HG02763 (cell line): ENCODE measurements at regions not wholly inside any gene's neighbourhood (a gene's known extent, or its start where the extent isn't known, plus 50 kb on each side); places are given as distances from the start of the nearest gene placed in this dataset.
"Not testable (repeated sequence)": the region's sequence is repeated elsewhere in the genome, so short reads cannot be mapped to it uniquely, and the experiment has no call there.

Source experiments
- ATAC-seq: cut with Tn5 transposase; IDR thresholded peaks from one replicate; pipeline ENCODE4 v1.9.1; 2021; ENCODE audit warnings: mild to moderate bottlenecking, moderate library complexity; ENCODE audit not compliant: unreplicated experiment

- ATAC-seq: no peak
Measured at GRCh38 chr3:145079436-145079835, 1081.5 kb downstream of the PLOD2 start.

- no peak for ATAC-seq
Measured at GRCh38 chr3:145087038-145087437, 1073.9 kb downstream of the PLOD2 start.

GRCh38 chr3:145088917-145089316, 1072.1 kb downstream of the PLOD2 start:
- no peak for ATAC-seq

- ATAC-seq: no peak
Measured at GRCh38 chr3:145089337-145089736, 1071.6 kb downstream of the PLOD2 start.

- ATAC-seq: peak; percentile 80
Measured at GRCh38 chr3:145094355-145094941, 1066.5 kb downstream of the PLOD2 start.

GRCh38 chr3:145111141-145111540, 1049.8 kb downstream of the PLOD2 start:
- ATAC-seq: not testable (repeated sequence)

GRCh38 chr3:145116769-145117168, 1044.2 kb downstream of the PLOD2 start:
- no peak for ATAC-seq

- ATAC-seq: peak; percentile 61
Measured at GRCh38 chr3:145118303-145118702, 1042.7 kb downstream of the PLOD2 start.

- ATAC-seq: no peak
Measured at GRCh38 chr3:145124900-145125678, 1035.9 kb downstream of the PLOD2 start.

GRCh38 chr3:145133281-145133680, 1027.7 kb downstream of the PLOD2 start:
- no peak for ATAC-seq

- no peak for ATAC-seq
Measured at GRCh38 chr3:145134738-145135137, 1026.2 kb downstream of the PLOD2 start.

GRCh38 chr3:145144361-145144760, 1016.6 kb downstream of the PLOD2 start:
- ATAC-seq: no peak

GRCh38 chr3:145145461-145145860, 1015.5 kb downstream of the PLOD2 start:
- no peak for ATAC-seq

GRCh38 chr3:145159640-145160039, 1001.3 kb downstream of the PLOD2 start:
- no peak for ATAC-seq

- ATAC-seq: no peak
Measured at GRCh38 chr3:145170121-145170520, 990.9 kb downstream of the PLOD2 start.

- no peak for ATAC-seq
Measured at GRCh38 chr3:145175626-145176025, 985.4 kb downstream of the PLOD2 start.

- no peak for ATAC-seq
Measured at GRCh38 chr3:145176907-145177306, 984.1 kb downstream of the PLOD2 start.

- no peak for ATAC-seq
Measured at GRCh38 chr3:145177828-145178227, 983.2 kb downstream of the PLOD2 start.

GRCh38 chr3:145182196-145182911, 978.6 kb downstream of the PLOD2 start:
- ATAC-seq: no peak

- no peak for ATAC-seq
Measured at GRCh38 chr3:145183261-145183660, 977.7 kb downstream of the PLOD2 start.

- no peak for ATAC-seq
Measured at GRCh38 chr3:145188079-145188770, 972.8 kb downstream of the PLOD2 start.
